ENCODE measurements at regions not wholly inside any gene's neighbourhood (a gene's known extent, or its start where the extent isn't known, plus 50 kb on each side); places are given as distances from the start of the nearest gene placed in this dataset.
"Not testable (repeated sequence)": the region's sequence is repeated elsewhere in the genome, so short reads cannot be mapped to it uniquely, and the experiment has no call there.

GRCh38 chr10:124197371-124198124, 104.2 kb upstream of the CHST15 start:
- no peaks in the 10 kb centered on the region for H3K27me3 ChIP-seq (ENCODE audit: insufficient read depth, low read length)
- no peak overlapping the region for H3K27ac ChIP-seq (ENCODE audit: low read depth, low read length)
- Mint-ChIP-seq H3K4me1 (no peaks in the 10 kb centered on the region), H3K36me3 (no peaks in the 10 kb centered on the region), H3K27me3 (peaks cover 19% of the 10 kb centered on the region in 2 donors), H3K4me3 (no peak overlapping the region), H3K27ac (no peak overlapping the region), H3K9me3 (peaks cover 0 to 12% (median 0%) of the 10 kb centered on the region in 8 donors)
- no peaks in the 10 kb centered on the region for H3K4me1 ChIP-seq (ENCODE audit: insufficient read depth, low read length)
- no peak overlapping the region for H3K4me3 ChIP-seq (ENCODE audit: low read length in 2 of 2)
- ChIA-PET CTCF (ENCODE audit: partially characterized antibody) (no interaction called here), POLR2A (ENCODE audit: partially characterized antibody) (no interaction called here)
- H3K36me3 ChIP-seq (ENCODE audit: insufficient read depth, low read length) = no peaks in the 10 kb centered on the region
- no peaks in the 10 kb centered on the region for H3K9me3 ChIP-seq (ENCODE audit: control insufficient read depth in 1 of 2, low read length in 2 of 2)
- intact Hi-C loops (cut with micrococcal nuclease) = no loop called here
- no peak for DNase-seq

- H3K27me3 ChIP-seq (ENCODE audit: insufficient read depth, low read length) = no peaks in the 10 kb centered on the region
- Mint-ChIP-seq H3K4me1 (no peaks in the 10 kb centered on the region), H3K36me3 (no peaks in the 10 kb centered on the region), H3K27me3 (peaks cover 19 to 21% of the 10 kb centered on the region in 2 donors), H3K27ac (no peak overlapping the region), H3K4me3 (no peak overlapping the region), H3K9me3 (peaks cover 0 to 12% (median 0%) of the 10 kb centered on the region in 8 donors)
- H3K9me3 ChIP-seq (ENCODE audit: control insufficient read depth in 1 of 2, low read length in 2 of 2) = no peaks in the 10 kb centered on the region
- DNase-seq = no peak
- POLR2A ChIA-PET (ENCODE audit: partially characterized antibody) = no interaction called here
- CTCF ChIA-PET (ENCODE audit: partially characterized antibody) = no interaction called here
- H3K36me3 ChIP-seq (ENCODE audit: insufficient read depth, low read length) = no peaks in the 10 kb centered on the region
- no peak overlapping the region for H3K4me3 ChIP-seq (ENCODE audit: low read length in 2 of 2)
- H3K27ac ChIP-seq (ENCODE audit: low read depth, low read length) = no peak overlapping the region
- intact Hi-C loops (cut with micrococcal nuclease) = no loop called here
- H3K4me1 ChIP-seq (ENCODE audit: insufficient read depth, low read length) = no peaks in the 10 kb centered on the region
Measured at GRCh38 chr10:124196659-124197058, 103.3 kb upstream of the CHST15 start.

- Histone ChIP-seq H3K27me3 (ENCODE audit: insufficient read depth, low read length) (no peaks in the 10 kb centered on the region), H3K4me3 (ENCODE audit: low read length in 2 of 2) (no peak overlapping the region), H3K27ac (ENCODE audit: low read depth, low read length) (no peak overlapping the region), H3K9me3 (ENCODE audit: control insufficient read depth in 1 of 2, low read length in 2 of 2) (no peaks in the 10 kb centered on the region), H3K4me1 (ENCODE audit: insufficient read depth, low read length) (no peaks in the 10 kb centered on the region), H3K36me3 (ENCODE audit: insufficient read depth, low read length) (no peaks in the 10 kb centered on the region)
- H3K36me3 Mint-ChIP-seq = no peaks in the 10 kb centered on the region
- H3K4me1 Mint-ChIP-seq = no peaks in the 10 kb centered on the region
- H3K27ac Mint-ChIP-seq = no peak overlapping the region
- peaks cover 24 to 28% of the 10 kb centered on the region in 2 donors for H3K27me3 Mint-ChIP-seq
- no peak for DNase-seq
- CTCF ChIA-PET (ENCODE audit: partially characterized antibody) = no interaction called here
- intact Hi-C loops (cut with micrococcal nuclease) = no loop called here
- peaks cover 0 to 5% (median 0%) of the 10 kb centered on the region in 8 donors for H3K9me3 Mint-ChIP-seq
- POLR2A ChIA-PET (ENCODE audit: partially characterized antibody) = no interaction called here
- H3K4me3 Mint-ChIP-seq = no peak overlapping the region
Measured at GRCh38 chr10:124194199-124194824, 100.9 kb upstream of the CHST15 start.

- no peak for DNase-seq
- ChIA-PET CTCF (ENCODE audit: partially characterized antibody) (interaction anchor here (2.5 kb wide), 1 partner anchor 196 kb away, joined by 7 read pairs; no protein-coding TSS in a partner anchor), POLR2A (ENCODE audit: partially characterized antibody) (no interaction called here)
- Mint-ChIP-seq H3K4me3 (no peak overlapping the region), H3K36me3 (no peaks in the 10 kb centered on the region), H3K4me1 (no peaks in the 10 kb centered on the region), H3K27me3 (peaks cover 24 to 26% of the 10 kb centered on the region in 2 donors), H3K9me3 (peaks cover 0 to 5% (median 0%) of the 10 kb centered on the region in 8 donors), H3K27ac (no peak overlapping the region)
- no peak overlapping the region for H3K4me3 ChIP-seq (ENCODE audit: low read length in 2 of 2)
- intact Hi-C loops (cut with micrococcal nuclease) = no loop called here
- no peaks in the 10 kb centered on the region for H3K9me3 ChIP-seq (ENCODE audit: control insufficient read depth in 1 of 2, low read length in 2 of 2)
- H3K36me3 ChIP-seq (ENCODE audit: insufficient read depth, low read length) = no peaks in the 10 kb centered on the region
- no peaks in the 10 kb centered on the region for H3K27me3 ChIP-seq (ENCODE audit: insufficient read depth, low read length)
- no peak overlapping the region for H3K27ac ChIP-seq (ENCODE audit: low read depth, low read length)
- H3K4me1 ChIP-seq (ENCODE audit: insufficient read depth, low read length) = no peaks in the 10 kb centered on the region
Measured at GRCh38 chr10:124193309-124193696, 99.9 kb upstream of the CHST15 start.

GRCh38 chr10:124192664-124193308, 99.4 kb upstream of the CHST15 start:
- peaks cover 23 to 26% of the 10 kb centered on the region in 2 donors for H3K27me3 Mint-ChIP-seq
- POLR2A ChIA-PET (ENCODE audit: partially characterized antibody) = not testable (repeated sequence)
- CTCF ChIA-PET (ENCODE audit: partially characterized antibody) = interaction anchor here (2.5 kb wide), 1 partner anchor 196 kb away, joined by 7 read pairs; no protein-coding TSS in a partner anchor

GRCh38 chr10:124190476-124190875, 97.1 kb upstream of the CHST15 start:
- H3K9me3 Mint-ChIP-seq; CTCF ChIA-PET (ENCODE audit: partially characterized antibody); H3K9me3 ChIP-seq (ENCODE audit: control insufficient read depth in 1 of 2, low read length in 2 of 2): not testable (repeated sequence)

More at GRCh38 chr10:124192664-124193308, 99.4 kb upstream of the CHST15 start:
- H3K4me1 ChIP-seq (ENCODE audit: insufficient read depth, low read length); H3K36me3 Mint-ChIP-seq; DNase-seq; H3K27me3 ChIP-seq (ENCODE audit: insufficient read depth, low read length); H3K4me3 ChIP-seq (ENCODE audit: low read length in 2 of 2); H3K9me3 Mint-ChIP-seq; H3K4me1 Mint-ChIP-seq; H3K36me3 ChIP-seq (ENCODE audit: insufficient read depth, low read length); intact Hi-C loops (cut with micrococcal nuclease); H3K27ac Mint-ChIP-seq; H3K9me3 ChIP-seq (ENCODE audit: control insufficient read depth in 1 of 2, low read length in 2 of 2); H3K4me3 Mint-ChIP-seq; H3K27ac ChIP-seq (ENCODE audit: low read depth, low read length): not testable (repeated sequence)

GRCh38 chr10:124186956-124187355, 93.6 kb upstream of the CHST15 start:
- Mint-ChIP-seq H3K9me3 (peaks cover 0 to 3% (median 0%) of the 10 kb centered on the region in 8 donors), H3K4me3 (no peak overlapping the region), H3K36me3 (no peaks in the 10 kb centered on the region), H3K4me1 (no peaks in the 10 kb centered on the region), H3K27me3 (peaks cover 5 to 6% of the 10 kb centered on the region in 2 donors), H3K27ac (no peak overlapping the region)
- H3K4me1 ChIP-seq (ENCODE audit: insufficient read depth, low read length) = no peaks in the 10 kb centered on the region
- ChIA-PET POLR2A (ENCODE audit: partially characterized antibody) (no interaction called here), CTCF (ENCODE audit: partially characterized antibody) (no interaction called here)
- DNase-seq = no peak
- H3K9me3 ChIP-seq (ENCODE audit: control insufficient read depth in 1 of 2, low read length in 2 of 2) = no peaks in the 10 kb centered on the region
- H3K27me3 ChIP-seq (ENCODE audit: insufficient read depth, low read length) = no peaks in the 10 kb centered on the region
- intact Hi-C loops (cut with micrococcal nuclease) = no loop called here
- H3K27ac ChIP-seq (ENCODE audit: low read depth, low read length) = no peak overlapping the region
- H3K4me3 ChIP-seq (ENCODE audit: low read length in 2 of 2) = no peak overlapping the region
- no peaks in the 10 kb centered on the region for H3K36me3 ChIP-seq (ENCODE audit: insufficient read depth, low read length)

More at GRCh38 chr10:124190476-124190875, 97.1 kb upstream of the CHST15 start:
- POLR2A ChIA-PET (ENCODE audit: partially characterized antibody); H3K4me3 Mint-ChIP-seq; H3K4me3 ChIP-seq (ENCODE audit: low read length in 2 of 2); H3K36me3 ChIP-seq (ENCODE audit: insufficient read depth, low read length); H3K36me3 Mint-ChIP-seq; H3K27ac ChIP-seq (ENCODE audit: low read depth, low read length); H3K4me1 Mint-ChIP-seq; intact Hi-C loops (cut with micrococcal nuclease); H3K4me1 ChIP-seq (ENCODE audit: insufficient read depth, low read length); H3K27me3 ChIP-seq (ENCODE audit: insufficient read depth, low read length); H3K27ac Mint-ChIP-seq; DNase-seq: not testable (repeated sequence)
- H3K27me3 Mint-ChIP-seq = peaks cover 12 to 18% of the 10 kb centered on the region in 2 donors
